Lower leg skin (tissue), 4 donors: ENCODE measurements at regions not wholly inside any gene's neighbourhood (a gene's known extent, or its start where the extent isn't known, plus 50 kb on each side); places are given as distances from the start of the nearest gene placed in this dataset.
"Not testable (repeated sequence)": the region's sequence is repeated elsewhere in the genome, so short reads cannot be mapped to it uniquely, and the experiment has no call there.

ENCODE experiments used
- DNase-seq, 2 donors: peaks; one replicate each; pipeline ENCODE4 v3.0.0-alpha.2; 2019; ENCODE audit warnings: low spot score in 2 of 2
- H3K4me3 ChIP-seq: fragments of 200-600 bp; sonication (generic); 2 replicates; pipeline ENCODE4 v1.5.1; 2017; ENCODE audit warnings: mild to moderate bottlenecking, low read depth; ENCODE audit not compliant: poor library complexity, severe bottlenecking
- CTCF ChIP-seq, 3 donors: fragments of 450-650 bp; IDR thresholded peaks; one replicate each; pipeline ENCODE4 v1.5.1; 2016; ENCODE audit warnings: antibody characterized with exemption in 3 of 3, mild to moderate bottlenecking in 3 of 3, moderate library complexity in 2 of 3
- POLR2A ChIP-seq, 2 donors: fragments of 450-650 bp; IDR thresholded peaks; one replicate each; pipeline ENCODE4 v1.6.1; 2016 to 2017; ENCODE audit warnings: antibody characterized with exemption in 2 of 2, mild to moderate bottlenecking in 1 of 2, moderate library complexity in 1 of 2
- WGBS, 2 donors: methylation state at CpG; one replicate each; pipeline ENCODE4 v1.1.5; 2018; 5-methylcytosine and 5-hydroxymethylcytosine counted together
- intact Hi-C: fragments of 100-400 bp; cut with DNase I; formaldehyde crosslinking; loops from one replicate; pipeline ENCODE4 v1.15.0; 2023; ENCODE audit warnings: low total_unique reads

- TF ChIP-seq CTCF (IDR thresholded peaks at IDR 0.05) = no peak
- TF ChIP-seq POLR2A (IDR thresholded peaks at IDR 0.05) = no peak
- 80% methylated on average over 2 of the region's 4 CpGs; no CpG with 5 or more reads in 1 of the 2 donors for WGBS, 2 donors
- intact Hi-C loops = no loop called here
- H3K4me3 ChIP-seq = no peak overlapping the region
- no peak for DNase-seq
These were observed 76.8 kb upstream of the TSPY4 start for GRCh38 chrY:9260426-9260825.

GRCh38 chrY:9265551-9265950 lies 71.7 kb upstream of the TSPY4 start:
- intact Hi-C loops = no loop called here
- TF ChIP-seq POLR2A (IDR thresholded peaks at IDR 0.05) (no peak), CTCF (IDR thresholded peaks at IDR 0.05) (no peak)
- no peak for DNase-seq
- H3K4me3 ChIP-seq = no peak overlapping the region
- 38% methylated on average over 2 of the region's 3 CpGs; no CpG with 5 or more reads in 1 of the 2 donors for WGBS, 2 donors

- 92% methylated on average over 3 of the region's 3 CpGs; no CpG with 5 or more reads in 1 of the 2 donors for WGBS, 2 donors
- DNase-seq, intact Hi-C loops, H3K4me3 ChIP-seq: not testable (repeated sequence)
These were observed 66.9 kb upstream of the TSPY4 start for GRCh38 chrY:9270351-9270750.

GRCh38 chrY:9272847-9273246 lies 64.4 kb upstream of the TSPY4 start:
- WGBS, 2 donors = 79% methylated on average over 5 of the region's 6 CpGs; no CpG with 5 or more reads in 1 of the 2 donors
- H3K4me3 ChIP-seq, DNase-seq, intact Hi-C loops: not testable (repeated sequence)

- H3K4me3 ChIP-seq, intact Hi-C loops, DNase-seq: not testable (repeated sequence)
- 31% methylated on average over 7 of the region's 7 CpGs; no CpG with 5 or more reads in 1 of the 2 donors for WGBS, 2 donors
These were observed 58.4 kb upstream of the TSPY4 start for GRCh38 chrY:9278842-9279241.
